ENCODE measurements at regions not wholly inside any gene's neighbourhood (a gene's known extent, or its start where the extent isn't known, plus 50 kb on each side); places are given as distances from the start of the nearest gene placed in this dataset.

- Histone ChIP-seq H3K4me1 (no peaks in the 10 kb centered on the region), H3K4me3 (no peak overlapping the region), H3K36me3 (no peaks in the 10 kb centered on the region), H3K9me3 (no peaks in the 10 kb centered on the region), H3K27ac (no peak overlapping the region), H3K27me3 (no peaks in the 10 kb centered on the region)
- DNase-seq (ENCODE audit: low spot score in 2 of 2) = no peak
- TF ChIP-seq CTCF (IDR thresholded peaks at IDR 0.05) = peak in 1 of 3 experiments; percentile 6
- intact Hi-C loops (cut with DNase I) = no loop called here
These were observed 148.2 kb upstream of the PMEPA1 start for GRCh38 chr20:57857969-57858368.

GRCh38 chr20:57857118-57857517, 147.3 kb upstream of the PMEPA1 start:
- Histone ChIP-seq H3K4me1 (no peaks in the 10 kb centered on the region), H3K27me3 (no peaks in the 10 kb centered on the region), H3K9me3 (no peaks in the 10 kb centered on the region), H3K27ac (no peak overlapping the region), H3K4me3 (no peak overlapping the region), H3K36me3 (no peaks in the 10 kb centered on the region)
- intact Hi-C loops (cut with DNase I) = no loop called here
- TF ChIP-seq CTCF (IDR thresholded peaks at IDR 0.05) = no peak
- DNase-seq (ENCODE audit: low spot score in 2 of 2) = no peak

GRCh38 chr20:57856658-57857057, 146.8 kb upstream of the PMEPA1 start:
- TF ChIP-seq CTCF (IDR thresholded peaks at IDR 0.05) = no peak
- no peak overlapping the region for H3K4me3 ChIP-seq
- H3K36me3 ChIP-seq = no peaks in the 10 kb centered on the region
- intact Hi-C loops (cut with DNase I) = no loop called here
- no peak overlapping the region for H3K27ac ChIP-seq
- no peaks in the 10 kb centered on the region for H3K9me3 ChIP-seq
- no peaks in the 10 kb centered on the region for H3K4me1 ChIP-seq
- H3K27me3 ChIP-seq = no peaks in the 10 kb centered on the region
- DNase-seq (ENCODE audit: low spot score in 2 of 2) = no peak

GRCh38 chr20:57851796-57852195, 142.0 kb upstream of the PMEPA1 start:
- no peaks in the 10 kb centered on the region for H3K4me1 ChIP-seq
- H3K27me3 ChIP-seq = no peaks in the 10 kb centered on the region
- no peak overlapping the region for H3K27ac ChIP-seq
- H3K9me3 ChIP-seq = no peaks in the 10 kb centered on the region
- no peaks in the 10 kb centered on the region for H3K36me3 ChIP-seq
- H3K4me3 ChIP-seq = no peak overlapping the region
- DNase-seq (ENCODE audit: low spot score in 2 of 2) = no peak
- no peak for TF ChIP-seq CTCF (IDR thresholded peaks at IDR 0.05)
- intact Hi-C loops (cut with DNase I) = no loop called here

GRCh38 chr20:57851025-57851682, 141.3 kb upstream of the PMEPA1 start:
- Histone ChIP-seq H3K27me3 (no peaks in the 10 kb centered on the region), H3K27ac (no peak overlapping the region), H3K36me3 (no peaks in the 10 kb centered on the region), H3K4me3 (no peak overlapping the region), H3K4me1 (no peaks in the 10 kb centered on the region), H3K9me3 (no peaks in the 10 kb centered on the region)
- DNase-seq (ENCODE audit: low spot score in 2 of 2) = no peak
- intact Hi-C loops (cut with DNase I) = no loop called here
- no peak for TF ChIP-seq CTCF (IDR thresholded peaks at IDR 0.05)

Measured in ascending aorta (tissue), 2 donors.